ENCODE measurements at regions not wholly inside any gene's neighbourhood (a gene's known extent, or its start where the extent isn't known, plus 50 kb on each side); places are given as distances from the start of the nearest gene placed in this dataset.

DNA sequence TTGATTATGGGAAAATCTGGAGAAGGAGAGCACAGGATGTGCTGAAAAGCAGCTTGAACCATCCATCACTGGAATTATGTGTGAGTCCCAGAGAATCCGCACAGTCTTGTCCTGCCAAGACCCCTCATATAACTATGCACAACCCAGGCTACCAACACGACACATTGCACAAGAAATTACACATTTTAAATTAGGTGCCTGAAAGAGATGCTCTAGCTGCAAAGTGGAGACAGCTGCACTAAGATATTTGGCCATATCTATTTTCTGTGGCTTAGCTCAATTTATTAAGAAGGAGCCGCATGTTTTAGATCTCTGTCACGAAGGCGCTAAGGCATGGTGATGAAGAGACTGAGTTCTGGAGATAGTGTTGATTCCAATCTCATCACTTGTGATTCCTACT lies 1308.4 kb downstream of the CDH8 start:
- no peak for TF ChIP-seq NKRF (conservative IDR thresholded peaks at IDR 0.05)
- TF ChIP-seq, protein P1, sequence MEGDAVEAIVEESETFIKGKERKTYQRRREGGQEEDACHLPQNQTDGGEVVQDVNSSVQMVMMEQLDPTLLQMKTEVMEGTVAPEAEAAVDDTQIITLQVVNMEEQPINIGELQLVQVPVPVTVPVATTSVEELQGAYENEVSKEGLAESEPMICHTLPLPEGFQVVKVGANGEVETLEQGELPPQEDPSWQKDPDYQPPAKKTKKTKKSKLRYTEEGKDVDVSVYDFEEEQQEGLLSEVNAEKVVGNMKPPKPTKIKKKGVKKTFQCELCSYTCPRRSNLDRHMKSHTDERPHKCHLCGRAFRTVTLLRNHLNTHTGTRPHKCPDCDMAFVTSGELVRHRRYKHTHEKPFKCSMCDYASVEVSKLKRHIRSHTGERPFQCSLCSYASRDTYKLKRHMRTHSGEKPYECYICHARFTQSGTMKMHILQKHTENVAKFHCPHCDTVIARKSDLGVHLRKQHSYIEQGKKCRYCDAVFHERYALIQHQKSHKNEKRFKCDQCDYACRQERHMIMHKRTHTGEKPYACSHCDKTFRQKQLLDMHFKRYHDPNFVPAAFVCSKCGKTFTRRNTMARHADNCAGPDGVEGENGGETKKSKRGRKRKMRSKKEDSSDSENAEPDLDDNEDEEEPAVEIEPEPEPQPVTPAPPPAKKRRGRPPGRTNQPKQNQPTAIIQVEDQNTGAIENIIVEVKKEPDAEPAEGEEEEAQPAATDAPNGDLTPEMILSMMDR (IDR thresholded peaks at IDR 0.05 in 2 of 3, conservative IDR thresholded peaks at IDR 0.05 in 1 of 3; ENCODE audit: control insufficient read depth in 2 of 3, extremely low read depth in 1 of 3, insufficient read depth in 1 of 3, low read depth in 3 of 3, low read length in 3 of 3), result no peak
